ENCODE measurements at regions not wholly inside any gene's neighbourhood (a gene's known extent, or its start where the extent isn't known, plus 50 kb on each side); places are given as distances from the start of the nearest gene placed in this dataset.
"Not testable (repeated sequence)": the region's sequence is repeated elsewhere in the genome, so short reads cannot be mapped to it uniquely, and the experiment has no call there.

- Histone ChIP-seq H3K9me1 (replicated peaks; ENCODE audit: control insufficient read depth, extremely low read depth, insufficient read depth, low read length) (no peaks in the 10 kb centered on the region), H3K4me1 (ENCODE audit: control insufficient read depth, extremely low read depth, insufficient read depth, low read length) (peaks cover 20% of the 10 kb centered on the region), H4K20me1 (replicated peaks; ENCODE audit: control insufficient read depth, extremely low read depth, insufficient read depth, low read length) (no peaks in the 10 kb centered on the region), H3K9me3 (replicated peaks; ENCODE audit: control insufficient read depth, insufficient read depth, low read length) (no peaks in the 10 kb centered on the region), H3K36me3 (ENCODE audit: control insufficient read depth in 2 of 2, extremely low read depth in 1 of 2, insufficient read depth in 2 of 2, low read length in 2 of 2) (no peaks in the 10 kb centered on the region), H3K79me2 (ENCODE audit: control insufficient read depth, insufficient read depth, low read length) (no peaks in the 10 kb centered on the region), H3K9ac (replicated peaks; ENCODE audit: extremely low read depth, insufficient read depth, low read length) (no peak overlapping the region), H3K4me3 (replicated peaks in 1 of 3; ENCODE audit: insufficient read depth in 1 of 3, low read depth in 1 of 3, low read length in 3 of 3) (no peak overlapping the region), H3K4me2 (ENCODE audit: insufficient read depth, low read length) (no peak overlapping the region), H2AFZ (ENCODE audit: low read depth, low read length) (no peak overlapping the region), H3K27me3 (ENCODE audit: control insufficient read depth in 2 of 2, insufficient read depth in 2 of 2, low read length in 2 of 2) (no peaks in the 10 kb centered on the region), H3K27ac (ENCODE audit: insufficient read depth, low read depth, low read length) (no peak overlapping the region)
- no TSS peak for BruUV-seq (replicated peaks)
- dilution Hi-C loops (cut with MboI; ENCODE audit: extremely low pct_ligation_motif_present, low sequenced_read_pairs) (no loop called here), intact Hi-C loops (cut with micrococcal nuclease) (no loop called here)
- TF ChIP-seq EZH2 (IDR thresholded peaks at IDR 0.05; ENCODE audit: borderline replicate concordance, low read depth, low read length, severe bottlenecking) (no peak), POLR2A (IDR thresholded peaks at IDR 0.05; ENCODE audit: low read depth, low read length) (no peak), GATA2 (IDR thresholded peaks at IDR 0.05; ENCODE audit: insufficient read depth, insufficient read length, low read depth, low read length) (no peak), MYC (IDR thresholded peaks at IDR 0.05; ENCODE audit: low read depth, low read length) (no peak), POLR2AphosphoS5 (IDR thresholded peaks at IDR 0.05; ENCODE audit: insufficient read depth, low read depth, low read length) (no peak), JUN (IDR thresholded peaks at IDR 0.05; ENCODE audit: borderline replicate concordance, insufficient read depth, insufficient read length, low read depth) (no peak), FOS (IDR thresholded peaks at IDR 0.05; ENCODE audit: borderline replicate concordance, insufficient read depth, low read length) (no peak)
- TF ChIP-seq, protein P1, sequence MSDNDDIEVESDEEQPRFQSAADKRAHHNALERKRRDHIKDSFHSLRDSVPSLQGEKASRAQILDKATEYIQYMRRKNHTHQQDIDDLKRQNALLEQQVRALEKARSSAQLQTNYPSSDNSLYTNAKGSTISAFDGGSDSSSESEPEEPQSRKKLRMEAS (IDR thresholded peaks at IDR 0.05; ENCODE audit: insufficient read depth, insufficient read length) = no peak
- TF ChIP-seq, protein P2, sequence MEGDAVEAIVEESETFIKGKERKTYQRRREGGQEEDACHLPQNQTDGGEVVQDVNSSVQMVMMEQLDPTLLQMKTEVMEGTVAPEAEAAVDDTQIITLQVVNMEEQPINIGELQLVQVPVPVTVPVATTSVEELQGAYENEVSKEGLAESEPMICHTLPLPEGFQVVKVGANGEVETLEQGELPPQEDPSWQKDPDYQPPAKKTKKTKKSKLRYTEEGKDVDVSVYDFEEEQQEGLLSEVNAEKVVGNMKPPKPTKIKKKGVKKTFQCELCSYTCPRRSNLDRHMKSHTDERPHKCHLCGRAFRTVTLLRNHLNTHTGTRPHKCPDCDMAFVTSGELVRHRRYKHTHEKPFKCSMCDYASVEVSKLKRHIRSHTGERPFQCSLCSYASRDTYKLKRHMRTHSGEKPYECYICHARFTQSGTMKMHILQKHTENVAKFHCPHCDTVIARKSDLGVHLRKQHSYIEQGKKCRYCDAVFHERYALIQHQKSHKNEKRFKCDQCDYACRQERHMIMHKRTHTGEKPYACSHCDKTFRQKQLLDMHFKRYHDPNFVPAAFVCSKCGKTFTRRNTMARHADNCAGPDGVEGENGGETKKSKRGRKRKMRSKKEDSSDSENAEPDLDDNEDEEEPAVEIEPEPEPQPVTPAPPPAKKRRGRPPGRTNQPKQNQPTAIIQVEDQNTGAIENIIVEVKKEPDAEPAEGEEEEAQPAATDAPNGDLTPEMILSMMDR (IDR thresholded peaks at IDR 0.05; ENCODE audit: extremely low read depth in 1 of 2, insufficient read depth in 1 of 2, low read depth in 1 of 2, low read length in 2 of 2) = no peak
- ChIA-PET POLR2A (no interaction called here), CTCF (interaction anchor here (1.0 to 1.6 kb wide), 3 partner anchors 9 to 216 kb away, joined by 3 to 6 read pairs (median 5); no protein-coding TSS in a partner anchor)
- no peak for DNase-seq (ENCODE audit: low read depth, low spot score)
- FAIRE-seq = no peak
Observed at GRCh38 chr15:66635817-66636216, 66.2 kb upstream of the SMAD6 start.

DNA sequence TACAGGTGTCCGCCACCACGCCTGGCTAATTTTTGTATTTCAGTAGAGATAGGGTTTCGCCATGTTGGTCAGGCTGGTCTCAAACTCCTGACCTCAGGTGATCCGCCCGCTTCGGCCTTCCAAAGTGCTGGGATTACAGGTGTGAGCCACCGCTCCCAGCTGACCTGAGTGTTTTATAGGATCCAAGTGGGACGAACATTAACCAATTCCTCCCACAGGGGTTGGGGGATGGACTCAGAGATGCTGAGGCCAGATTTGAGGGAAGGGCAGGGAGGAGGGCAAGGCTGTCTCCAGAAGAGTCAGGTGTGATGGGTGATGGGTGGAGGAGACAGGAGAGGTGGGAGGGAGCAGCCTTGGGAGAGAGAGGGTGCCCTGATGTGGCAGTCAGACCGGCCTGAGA, 65.0 kb upstream of the SMAD6 start:
- DNase-seq (ENCODE audit: low read depth, low spot score); dilution Hi-C loops (cut with MboI; ENCODE audit: extremely low pct_ligation_motif_present, low sequenced_read_pairs); H3K9me3 ChIP-seq (replicated peaks; ENCODE audit: control insufficient read depth, insufficient read depth, low read length); H3K36me3 ChIP-seq (ENCODE audit: control insufficient read depth in 2 of 2, extremely low read depth in 1 of 2, insufficient read depth in 2 of 2, low read length in 2 of 2); H3K4me3 ChIP-seq (replicated peaks in 1 of 3; ENCODE audit: insufficient read depth in 1 of 3, low read depth in 1 of 3, low read length in 3 of 3); FAIRE-seq; H3K9me1 ChIP-seq (replicated peaks; ENCODE audit: control insufficient read depth, extremely low read depth, insufficient read depth, low read length); intact Hi-C loops (cut with micrococcal nuclease); H4K20me1 ChIP-seq (replicated peaks; ENCODE audit: control insufficient read depth, extremely low read depth, insufficient read depth, low read length); H3K79me2 ChIP-seq (ENCODE audit: control insufficient read depth, insufficient read depth, low read length); POLR2A ChIA-PET; CTCF ChIA-PET; H2AFZ ChIP-seq (ENCODE audit: low read depth, low read length); H3K9ac ChIP-seq (replicated peaks; ENCODE audit: extremely low read depth, insufficient read depth, low read length); H3K27ac ChIP-seq (ENCODE audit: insufficient read depth, low read depth, low read length); H3K27me3 ChIP-seq (ENCODE audit: control insufficient read depth in 2 of 2, insufficient read depth in 2 of 2, low read length in 2 of 2); H3K4me2 ChIP-seq (ENCODE audit: insufficient read depth, low read length); BruUV-seq (replicated peaks): not testable (repeated sequence)
- peaks cover 20% of the 10 kb centered on the region for H3K4me1 ChIP-seq (ENCODE audit: control insufficient read depth, extremely low read depth, insufficient read depth, low read length)

Measured in endothelial cell of umbilical vein (primary cell).